NCI-H526 (cell line): ENCODE measurements at regions not wholly inside any gene's neighbourhood (a gene's known extent, or its start where the extent isn't known, plus 50 kb on each side); places are given as distances from the start of the nearest gene placed in this dataset.

Source experiments
- DNase-seq, 2 experiments: peaks; one replicate each; lab custom pipeline; 2025; lab: John Stamatoyannopoulos, UW

DNA sequence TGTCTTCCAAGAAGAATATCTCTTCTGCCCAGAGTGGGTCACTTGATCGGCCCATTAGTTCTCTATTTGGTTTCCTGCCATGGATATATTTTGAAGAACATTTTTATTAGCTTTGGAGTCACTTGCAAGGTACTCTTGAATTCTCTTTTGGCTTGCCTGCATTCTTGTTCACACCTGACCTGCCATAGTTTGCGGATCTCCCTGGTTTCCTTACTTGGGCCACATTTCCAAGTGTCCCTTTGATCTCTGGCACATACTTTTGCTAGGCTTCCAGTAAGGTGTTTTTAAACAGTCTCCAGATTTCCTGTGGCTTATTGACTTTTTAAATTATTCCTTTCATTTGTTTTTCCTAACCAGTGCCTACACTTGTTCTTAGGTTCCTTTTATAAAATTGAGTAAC, 488.5 kb upstream of the MDFIC2 start:
- no peak for DNase-seq

GRCh38 chr3:70789878-70790277, 477.4 kb upstream of the MDFIC2 start:
- DNase-seq = no peak

DNA sequence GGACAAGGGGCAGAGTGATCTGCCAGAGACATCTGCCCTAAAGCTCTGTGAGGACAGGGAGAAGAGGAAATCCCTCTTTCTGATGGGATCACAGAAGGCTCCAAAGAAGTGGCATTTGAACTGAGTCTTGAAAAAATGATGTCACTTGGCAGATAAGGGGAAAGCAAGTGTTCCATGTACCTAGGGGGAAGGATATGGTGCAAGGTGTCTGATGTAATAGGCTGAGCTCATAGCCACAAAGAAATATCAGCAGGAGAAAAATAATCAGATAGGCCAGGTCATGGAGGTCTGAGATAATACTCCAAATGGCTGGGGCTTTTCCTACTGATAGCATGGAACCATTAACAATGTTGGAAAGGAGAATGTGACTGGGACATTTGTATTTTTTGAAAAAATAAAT, 468.4 kb upstream of the MDFIC2 start:
- no peak for DNase-seq

GRCh38 chr3:70779296-70779695, 466.9 kb upstream of the MDFIC2 start:
- no peak for DNase-seq

DNA sequence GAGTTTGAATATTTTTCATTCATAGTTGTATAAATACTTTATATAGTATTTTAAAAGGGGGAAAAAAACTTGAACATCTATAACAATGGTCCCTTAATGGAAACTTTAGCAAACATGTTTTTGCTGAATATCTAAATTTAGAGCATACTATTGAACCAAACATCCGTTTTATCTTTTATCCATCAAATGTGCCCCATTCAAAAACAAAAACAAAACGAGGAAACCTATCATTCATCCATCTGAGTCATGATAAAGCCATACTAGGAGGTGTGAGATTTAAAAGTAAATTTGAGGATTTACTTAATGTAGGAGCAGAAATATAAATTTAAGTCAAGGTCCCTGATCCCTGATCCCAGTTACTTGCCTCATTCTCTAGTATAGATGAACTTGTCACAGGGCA, 463.6 kb upstream of the MDFIC2 start:
- DNase-seq = no peak

GRCh38 chr3:70775257-70775656, 462.8 kb upstream of the MDFIC2 start:
- DNase-seq = no peak

GRCh38 chr3:70774641-70775040, 462.2 kb upstream of the MDFIC2 start:
- DNase-seq = no peak

DNA sequence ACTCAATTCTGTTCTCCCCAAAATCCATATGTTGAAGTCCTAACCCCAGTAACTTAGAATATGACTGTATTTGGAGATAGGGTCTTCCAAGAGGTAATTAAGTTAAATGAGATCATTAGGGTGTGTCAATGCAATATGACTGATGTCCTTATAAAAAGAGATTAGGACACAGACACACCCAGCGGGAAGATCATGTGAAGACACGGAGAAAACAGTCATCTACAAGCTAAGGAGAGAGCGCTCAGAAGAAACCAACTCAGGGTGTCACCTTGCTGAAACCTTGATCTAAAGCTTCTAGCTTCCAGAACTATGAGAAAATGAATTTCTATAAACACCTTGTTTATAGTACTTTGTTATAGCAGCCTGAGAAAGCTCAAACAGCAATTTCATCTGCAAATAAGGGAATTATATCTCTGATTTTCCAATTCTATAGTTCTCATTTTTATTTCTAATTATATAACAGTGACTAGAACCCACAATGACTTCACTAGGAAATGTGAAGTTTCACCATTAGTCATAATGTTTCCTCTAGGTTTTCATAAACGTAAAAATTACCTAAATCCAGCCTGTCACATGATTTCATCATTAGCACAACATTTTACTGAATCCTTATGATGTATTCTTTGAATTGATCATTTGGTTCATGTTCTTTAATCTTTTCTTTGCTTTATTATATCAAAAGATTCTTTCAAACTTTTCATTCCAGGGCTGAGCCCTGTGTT, 459.1 kb upstream of the MDFIC2 start:
- DNase-seq = no peak

GRCh38 chr3:70770650-70771049, 458.2 kb upstream of the MDFIC2 start:
- DNase-seq = no peak

GRCh38 chr3:70766301-70766700, 453.9 kb upstream of the MDFIC2 start:
- no peak for DNase-seq

DNA sequence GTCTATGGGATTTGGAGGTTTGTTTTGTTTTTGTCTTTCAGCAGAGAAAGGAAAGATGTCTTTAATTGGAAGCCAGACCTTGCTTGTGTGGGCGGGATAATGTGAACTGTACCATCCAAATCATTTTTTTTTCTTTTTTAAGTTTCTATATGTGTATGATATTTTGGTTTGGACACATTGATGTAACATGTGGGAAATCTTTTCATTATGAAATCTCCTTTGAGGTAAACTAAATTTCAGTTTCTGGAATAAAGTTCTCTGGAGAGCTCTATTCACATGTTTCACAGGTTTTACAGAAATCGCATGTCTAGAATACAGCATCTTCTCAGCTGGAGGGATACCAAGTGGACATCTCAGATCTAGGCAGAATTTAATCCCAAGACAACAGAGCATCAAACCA, 451.5 kb upstream of the MDFIC2 start:
- DNase-seq = no peak

DNA sequence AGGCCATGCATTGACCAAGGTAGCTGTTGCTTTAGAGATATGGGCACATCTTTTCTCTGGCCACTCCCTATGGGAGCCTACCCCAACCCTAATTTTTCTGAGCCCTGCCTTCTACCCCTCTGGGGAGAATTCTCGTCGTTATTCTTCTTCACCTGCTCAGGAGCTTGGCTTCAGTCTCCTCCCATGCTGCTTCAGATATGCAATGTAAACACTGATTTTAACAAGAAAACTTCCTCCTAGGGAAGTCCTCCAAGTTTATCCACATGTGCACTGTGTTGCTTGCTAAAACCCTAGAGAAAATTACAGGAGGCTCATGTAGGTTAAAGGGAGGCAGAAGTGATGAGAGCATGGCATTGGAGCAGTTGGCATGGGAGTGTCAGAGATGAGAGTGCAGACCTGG, 445.2 kb upstream of the MDFIC2 start:
- no peak for DNase-seq

GRCh38 chr3:70755526-70755925, 443.1 kb upstream of the MDFIC2 start:
- no peak for DNase-seq

- DNase-seq = no peak
Observed at GRCh38 chr3:70754314-70754713, 441.9 kb upstream of the MDFIC2 start.

DNA sequence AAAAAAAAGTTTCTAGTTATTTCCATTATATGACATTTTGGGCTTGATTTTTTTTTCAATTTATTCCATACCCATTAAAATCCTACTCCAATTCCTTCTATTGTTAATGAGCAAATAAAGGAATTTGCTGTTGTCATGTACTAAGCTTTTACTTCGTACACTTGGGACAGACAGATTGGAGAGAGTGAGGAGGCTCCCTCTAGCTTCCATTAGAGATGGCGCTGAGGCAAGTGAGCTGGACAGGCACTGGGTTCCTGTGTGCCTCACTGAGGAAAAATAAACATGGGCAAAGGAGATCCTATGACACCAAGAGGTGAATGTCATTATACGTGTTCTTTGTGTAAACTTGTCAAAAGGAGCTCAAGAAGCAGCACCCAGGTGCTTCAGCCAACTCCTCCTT, 441.1 kb upstream of the MDFIC2 start:
- peak in 1 of 2 experiments; percentile 25 for DNase-seq

DNA sequence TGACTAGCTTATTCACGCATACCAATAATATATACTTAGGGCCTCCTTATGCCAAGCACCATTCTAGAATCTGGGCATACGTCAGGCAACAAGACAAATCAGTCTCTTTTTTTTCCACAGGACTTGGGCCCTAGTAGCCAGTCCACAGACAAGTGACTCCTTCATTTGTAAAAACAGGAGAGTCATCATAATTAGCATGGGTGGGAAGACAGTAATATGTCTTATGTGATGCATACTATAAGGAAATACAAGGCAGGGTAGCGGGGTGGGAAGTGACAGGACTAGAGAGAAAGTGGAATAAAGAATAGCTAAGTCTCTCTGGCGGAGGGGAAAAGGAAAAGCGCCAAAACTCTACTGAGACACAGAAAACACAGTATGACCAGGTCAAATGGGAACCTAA, 439.6 kb upstream of the MDFIC2 start:
- DNase-seq = no peak

DNA sequence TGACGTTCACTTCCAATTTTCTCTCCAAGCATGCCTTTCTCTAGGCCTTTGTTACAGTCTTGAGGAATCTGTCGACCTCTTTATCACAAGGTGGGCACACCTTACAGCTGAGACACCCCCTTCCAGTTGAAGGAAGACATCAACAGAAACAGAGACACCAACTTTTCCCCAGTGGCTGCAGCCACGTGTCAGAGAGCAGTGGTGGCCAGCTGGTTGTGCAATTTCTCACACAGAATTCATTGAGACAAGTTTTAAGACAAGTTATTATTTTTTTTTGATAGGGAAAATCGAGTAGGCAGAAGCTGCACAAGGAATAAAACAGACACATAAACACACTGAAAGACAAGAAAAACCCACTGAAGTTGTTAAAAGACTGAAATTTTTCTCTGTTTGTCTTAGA, 436.7 kb upstream of the MDFIC2 start:
- no peak for DNase-seq

- DNase-seq = no peak
Observed at GRCh38 chr3:70748593-70748992, 436.2 kb upstream of the MDFIC2 start.

DNA sequence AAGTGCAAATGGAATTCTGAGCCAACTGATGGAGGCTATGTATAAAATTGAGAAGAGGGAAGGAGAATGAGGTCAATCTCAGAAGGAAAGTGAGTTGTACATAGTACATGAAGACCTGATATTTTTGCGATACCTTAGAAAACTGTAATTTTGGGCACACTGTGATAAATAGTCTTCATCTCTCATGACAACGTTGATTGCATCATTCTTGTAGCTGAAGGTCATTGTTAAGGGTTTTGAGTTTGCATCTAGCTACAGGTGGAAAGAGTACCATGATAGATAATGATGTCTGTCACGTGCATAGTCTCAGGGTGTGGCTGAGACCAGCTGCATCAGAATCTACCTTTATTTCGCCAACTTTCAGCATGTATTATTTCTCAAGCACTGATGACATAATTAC, 435.4 kb upstream of the MDFIC2 start:
- no peak for DNase-seq

GRCh38 chr3:70744536-70744935, 432.1 kb upstream of the MDFIC2 start:
- no peak for DNase-seq

DNA sequence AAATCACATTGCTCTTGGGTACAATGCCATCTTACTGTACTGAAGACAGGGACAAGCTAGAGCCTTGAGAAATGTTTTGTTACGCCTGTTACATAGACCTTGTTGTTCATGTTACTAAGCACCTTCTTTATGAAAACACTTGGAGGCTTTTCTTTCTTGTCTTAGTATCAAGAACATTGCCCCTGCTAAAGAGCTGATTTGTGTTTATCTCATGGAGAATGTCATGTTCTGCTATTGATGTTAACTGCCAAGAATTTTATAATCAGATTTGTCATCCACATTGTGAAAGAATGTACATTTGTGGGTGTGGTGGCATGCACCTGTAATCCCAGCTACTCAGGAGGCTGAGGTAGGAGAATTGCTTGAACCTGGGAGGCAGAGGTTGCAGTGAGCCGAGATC, 431.3 kb upstream of the MDFIC2 start:
- DNase-seq = no peak

GRCh38 chr3:70742081-70742480, 429.6 kb upstream of the MDFIC2 start:
- DNase-seq = no peak

DNA sequence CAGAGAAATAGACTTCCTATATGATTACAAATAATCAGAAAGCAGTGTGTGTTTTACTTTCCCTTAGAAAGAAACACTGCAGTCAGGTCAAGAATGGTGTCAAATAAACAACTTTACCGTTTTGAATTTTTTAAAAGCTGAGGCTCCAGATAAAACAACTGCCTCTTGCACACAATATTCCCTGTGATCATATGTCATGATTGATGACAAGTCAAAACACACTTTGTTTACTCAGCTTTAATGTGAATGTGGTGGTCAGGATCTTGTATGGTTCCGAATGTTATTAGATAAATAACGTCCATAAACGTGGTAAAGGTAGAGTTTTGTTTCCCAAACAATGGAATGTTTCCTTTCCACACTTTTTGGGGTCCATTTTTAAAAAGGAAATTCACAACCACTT, 428.4 kb upstream of the MDFIC2 start:
- no peak for DNase-seq

GRCh38 chr3:70740071-70740470, 427.6 kb upstream of the MDFIC2 start:
- peak in 1 of 2 experiments; percentile 39 for DNase-seq

GRCh38 chr3:70738291-70738681, 425.8 kb upstream of the MDFIC2 start:
- DNase-seq = no peak
